ENCODE measurements at regions not wholly inside any gene's neighbourhood (a gene's known extent, or its start where the extent isn't known, plus 50 kb on each side); places are given as distances from the start of the nearest gene placed in this dataset.

DNA sequence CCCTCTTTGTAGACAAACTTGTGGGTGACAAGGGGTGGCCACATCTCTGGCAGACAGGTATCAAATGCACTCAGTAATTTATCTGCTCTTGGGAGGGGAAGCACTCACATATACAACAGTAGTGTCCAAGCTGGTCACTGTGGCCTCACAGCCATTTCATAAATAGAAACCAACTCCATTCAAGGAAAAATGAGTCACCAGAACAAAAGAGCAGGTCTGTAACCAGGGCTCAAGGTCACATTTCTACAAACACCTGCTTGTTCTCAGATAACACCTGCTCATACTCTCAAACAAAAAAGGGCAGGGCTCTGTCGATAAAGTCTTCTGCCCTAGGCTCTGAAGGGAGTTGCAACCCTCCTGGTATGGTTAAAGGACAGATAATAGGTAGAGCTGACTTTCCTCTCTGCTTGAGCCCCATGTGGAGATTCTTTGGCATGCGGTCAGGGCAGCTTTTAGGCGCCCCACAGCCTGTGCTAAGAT lies 459.0 kb downstream of the BCL11A start:
- WGBS, 2 donors: 53 to 71% methylated on average over 3 of the region's 3 CpGs

DNA sequence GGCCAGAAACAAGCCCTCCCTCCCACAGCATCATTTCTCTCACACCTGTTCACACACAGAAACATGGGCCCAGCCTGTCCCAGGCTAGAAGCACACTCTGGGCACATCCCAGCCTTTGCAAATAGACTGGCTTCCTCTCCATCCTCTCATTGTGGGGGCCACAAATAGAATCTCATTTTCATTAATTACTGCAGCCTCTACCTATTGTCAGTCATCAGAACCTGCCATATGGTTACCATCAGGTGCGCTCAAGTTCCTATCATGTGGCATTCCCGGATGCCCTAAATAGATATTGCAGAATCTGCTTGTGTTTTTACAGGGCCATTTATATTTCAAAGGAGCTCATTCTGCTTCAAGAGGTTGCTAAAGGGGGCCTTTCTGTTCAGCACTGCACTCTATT lies 460.7 kb downstream of the BCL11A start:
- H3K27ac ChIP-seq (ENCODE audit: low read depth in 2 of 2, low read length in 1 of 2): no peak overlapping the region
- H3K4me1 ChIP-seq (ENCODE audit: control insufficient read depth in 2 of 2, insufficient read depth in 2 of 2, low read length in 1 of 2): peaks cover 0 to 2% of the 10 kb centered on the region in 2 donors
- no peaks in the 10 kb centered on the region for H3K27me3 ChIP-seq (ENCODE audit: control insufficient read depth in 1 of 2, insufficient read depth in 2 of 2, low read length in 2 of 2)
- H3K4me3 ChIP-seq (ENCODE audit: low read depth in 1 of 2, low read length in 2 of 2): no peak overlapping the region
- H3K36me3 ChIP-seq (ENCODE audit: control insufficient read depth in 2 of 2, insufficient read depth in 2 of 2, low read length in 1 of 2): no peaks in the 10 kb centered on the region
- WGBS, 2 donors: 95 to 97% methylated on average over 2 of the region's 2 CpGs
- peaks cover 0 to 6% of the 10 kb centered on the region in 2 donors for H3K9me3 ChIP-seq (ENCODE audit: control insufficient read depth in 2 of 2, insufficient read depth in 1 of 2, low read depth in 1 of 2, low read length in 1 of 2)

More for the DNA sequence above, 459.0 kb downstream of the BCL11A start:
- Histone ChIP-seq H3K36me3 (ENCODE audit: control insufficient read depth in 2 of 2, insufficient read depth in 2 of 2, low read length in 1 of 2) (no peaks in the 10 kb centered on the region), H3K27ac (ENCODE audit: low read depth in 2 of 2, low read length in 1 of 2) (no peak overlapping the region), H3K9me3 (ENCODE audit: control insufficient read depth in 2 of 2, insufficient read depth in 1 of 2, low read depth in 1 of 2, low read length in 1 of 2) (peaks cover 0 to 6% of the 10 kb centered on the region in 2 donors), H3K27me3 (ENCODE audit: control insufficient read depth in 1 of 2, insufficient read depth in 2 of 2, low read length in 2 of 2) (no peaks in the 10 kb centered on the region), H3K4me3 (ENCODE audit: low read depth in 1 of 2, low read length in 2 of 2) (no peak overlapping the region), H3K4me1 (ENCODE audit: control insufficient read depth in 2 of 2, insufficient read depth in 2 of 2, low read length in 1 of 2) (peaks cover 0 to 2% of the 10 kb centered on the region in 2 donors)

DNA sequence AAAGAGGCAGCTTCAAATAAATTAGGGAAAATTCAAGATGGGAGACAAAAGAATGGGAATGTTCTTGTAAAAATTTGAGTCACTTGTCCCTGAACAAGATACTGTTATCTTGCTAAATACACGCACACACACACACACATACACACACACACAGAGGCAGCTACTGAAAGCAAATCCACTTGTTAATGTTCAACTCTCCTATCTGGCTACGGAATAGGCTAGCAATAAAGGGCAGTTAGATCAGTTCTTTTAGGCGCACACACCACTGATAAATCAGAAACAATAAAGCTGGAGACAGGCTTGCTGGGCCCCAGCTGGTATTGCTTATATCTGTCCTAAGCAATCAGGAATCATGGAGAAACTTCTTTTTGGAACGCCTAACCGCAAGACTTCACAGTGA lies 461.6 kb downstream of the BCL11A start:
- Histone ChIP-seq H3K4me3 (ENCODE audit: low read depth in 1 of 2, low read length in 2 of 2) (no peak overlapping the region), H3K4me1 (ENCODE audit: control insufficient read depth in 2 of 2, insufficient read depth in 2 of 2, low read length in 1 of 2) (peaks cover 0 to 2% of the 10 kb centered on the region in 2 donors), H3K27me3 (ENCODE audit: control insufficient read depth in 1 of 2, insufficient read depth in 2 of 2, low read length in 2 of 2) (no peaks in the 10 kb centered on the region), H3K27ac (ENCODE audit: low read depth in 2 of 2, low read length in 1 of 2) (no peak overlapping the region), H3K9me3 (ENCODE audit: control insufficient read depth in 2 of 2, insufficient read depth in 1 of 2, low read depth in 1 of 2, low read length in 1 of 2) (peaks cover 0 to 2% of the 10 kb centered on the region in 2 donors), H3K36me3 (ENCODE audit: control insufficient read depth in 2 of 2, insufficient read depth in 2 of 2, low read length in 1 of 2) (no peaks in the 10 kb centered on the region)
- WGBS, 2 donors: 74 to 90% methylated on average over 5 of the region's 5 CpGs

DNA sequence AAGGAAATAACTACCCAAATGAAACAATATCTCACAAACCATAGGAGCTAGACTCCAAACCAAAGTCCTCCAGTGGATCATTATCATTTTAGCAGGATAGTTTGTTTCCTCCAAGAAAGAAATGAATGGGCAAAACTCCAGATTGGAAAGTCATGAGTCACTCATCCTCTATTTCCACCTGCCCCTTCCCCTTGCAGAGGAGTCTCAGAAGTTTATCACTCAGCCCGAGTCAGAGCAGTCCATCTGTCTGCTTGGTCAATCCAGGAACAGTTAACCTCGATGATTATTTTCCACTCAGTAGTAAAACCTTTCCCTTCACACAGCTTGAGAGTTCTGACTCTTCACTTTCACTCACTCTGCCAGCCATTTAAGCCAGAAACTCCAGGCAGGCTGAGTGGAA lies 462.2 kb downstream of the BCL11A start:
- WGBS, 2 donors: 56 to 57% methylated on average over 2 of the region's 2 CpGs
- Histone ChIP-seq H3K4me3 (ENCODE audit: low read depth in 1 of 2, low read length in 2 of 2) (no peak overlapping the region), H3K36me3 (ENCODE audit: control insufficient read depth in 2 of 2, insufficient read depth in 2 of 2, low read length in 1 of 2) (no peaks in the 10 kb centered on the region), H3K9me3 (ENCODE audit: control insufficient read depth in 2 of 2, insufficient read depth in 1 of 2, low read depth in 1 of 2, low read length in 1 of 2) (no peaks in the 10 kb centered on the region), H3K4me1 (ENCODE audit: control insufficient read depth in 2 of 2, insufficient read depth in 2 of 2, low read length in 1 of 2) (no peaks in the 10 kb centered on the region), H3K27ac (ENCODE audit: low read depth in 2 of 2, low read length in 1 of 2) (no peak overlapping the region), H3K27me3 (ENCODE audit: control insufficient read depth in 1 of 2, insufficient read depth in 2 of 2, low read length in 2 of 2) (no peaks in the 10 kb centered on the region)

DNA sequence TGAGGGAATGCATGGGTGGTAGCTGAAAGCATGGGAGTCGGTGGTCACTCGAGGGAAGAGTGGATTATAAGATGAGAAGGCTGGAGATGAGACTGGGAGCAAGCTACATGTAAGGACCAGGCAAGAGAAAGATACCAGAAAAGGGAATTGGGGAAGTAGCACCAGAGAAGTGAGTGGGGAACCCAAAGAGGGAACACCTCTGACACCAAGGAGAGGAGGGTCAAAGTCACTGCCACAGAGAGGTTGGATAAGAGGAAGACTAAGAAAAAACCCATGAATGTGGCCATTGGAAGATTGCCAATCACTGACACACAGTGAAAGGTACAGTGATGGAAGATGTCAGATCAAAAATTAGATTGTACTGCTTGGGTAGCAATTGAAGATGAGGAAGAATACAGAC lies 473.9 kb downstream of the BCL11A start:
- 64 to 88% methylated on average over 2 of the region's 2 CpGs for WGBS, 2 donors
- Histone ChIP-seq H3K4me1 (ENCODE audit: control insufficient read depth in 2 of 2, insufficient read depth in 2 of 2, low read length in 1 of 2) (no peaks in the 10 kb centered on the region), H3K9me3 (ENCODE audit: control insufficient read depth in 2 of 2, insufficient read depth in 1 of 2, low read depth in 1 of 2, low read length in 1 of 2) (no peaks in the 10 kb centered on the region)

DNA sequence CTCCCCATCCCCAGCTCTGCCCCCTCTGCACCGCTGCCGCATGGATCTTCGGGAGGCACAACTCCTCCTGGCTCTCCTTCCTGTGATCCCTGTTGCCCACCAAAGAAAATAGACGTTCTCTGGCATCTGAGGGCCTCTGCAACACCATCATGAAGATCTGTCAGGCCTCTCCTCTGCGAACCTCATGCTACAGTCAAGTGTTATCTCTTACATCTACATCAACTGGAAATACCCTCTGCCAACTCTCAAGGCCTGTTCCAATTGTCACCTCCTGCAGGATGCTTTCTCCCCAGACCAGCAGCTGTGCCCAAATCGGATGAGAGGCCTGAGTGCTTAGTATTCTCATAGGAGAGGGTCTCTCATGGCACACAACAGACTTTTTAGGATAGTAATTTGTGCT lies 478.4 kb downstream of the BCL11A start:
- Histone ChIP-seq H3K4me3 (ENCODE audit: low read depth in 1 of 2, low read length in 2 of 2) (no peak overlapping the region), H3K27me3 (ENCODE audit: control insufficient read depth in 1 of 2, insufficient read depth in 2 of 2, low read length in 2 of 2) (no peaks in the 10 kb centered on the region), H3K4me1 (ENCODE audit: control insufficient read depth in 2 of 2, insufficient read depth in 2 of 2, low read length in 1 of 2) (no peaks in the 10 kb centered on the region), H3K27ac (ENCODE audit: low read depth in 2 of 2, low read length in 1 of 2) (no peak overlapping the region), H3K9me3 (ENCODE audit: control insufficient read depth in 2 of 2, insufficient read depth in 1 of 2, low read depth in 1 of 2, low read length in 1 of 2) (no peaks in the 10 kb centered on the region), H3K36me3 (ENCODE audit: control insufficient read depth in 2 of 2, insufficient read depth in 2 of 2, low read length in 1 of 2) (no peaks in the 10 kb centered on the region)
- WGBS, 2 donors: 84 to 89% methylated on average over 6 of the region's 6 CpGs

More for the DNA sequence above, 473.9 kb downstream of the BCL11A start:
- no peaks in the 10 kb centered on the region for H3K36me3 ChIP-seq (ENCODE audit: control insufficient read depth in 2 of 2, insufficient read depth in 2 of 2, low read length in 1 of 2)
- H3K27me3 ChIP-seq (ENCODE audit: control insufficient read depth in 1 of 2, insufficient read depth in 2 of 2, low read length in 2 of 2): no peaks in the 10 kb centered on the region
- H3K4me3 ChIP-seq (ENCODE audit: low read depth in 1 of 2, low read length in 2 of 2): no peak overlapping the region
- H3K27ac ChIP-seq (ENCODE audit: low read depth in 2 of 2, low read length in 1 of 2): no peak overlapping the region

DNA sequence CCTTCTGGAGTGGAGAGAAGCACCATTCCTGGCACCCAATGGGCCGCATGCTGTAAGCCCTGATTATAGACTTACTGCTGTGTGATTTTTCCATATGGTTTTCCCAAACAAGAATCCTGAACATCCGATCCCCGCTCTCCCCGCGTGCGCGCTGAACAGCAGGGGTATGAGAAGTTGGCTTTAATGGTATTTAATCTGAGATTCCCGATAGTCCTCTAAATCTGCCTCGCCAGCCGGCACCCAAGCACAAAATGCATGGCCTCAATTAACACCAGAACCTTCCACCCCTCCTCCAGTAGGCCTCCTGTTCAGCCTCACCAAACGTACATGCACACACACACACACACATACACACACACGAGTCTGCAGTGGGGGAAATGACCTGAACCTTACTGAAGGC lies 480.3 kb downstream of the BCL11A start:
- no peaks in the 10 kb centered on the region for H3K27me3 ChIP-seq (ENCODE audit: control insufficient read depth in 1 of 2, insufficient read depth in 2 of 2, low read length in 2 of 2)
- H3K36me3 ChIP-seq (ENCODE audit: control insufficient read depth in 2 of 2, insufficient read depth in 2 of 2, low read length in 1 of 2): no peaks in the 10 kb centered on the region
- H3K9me3 ChIP-seq (ENCODE audit: control insufficient read depth in 2 of 2, insufficient read depth in 1 of 2, low read depth in 1 of 2, low read length in 1 of 2): no peaks in the 10 kb centered on the region
- no peaks in the 10 kb centered on the region for H3K4me1 ChIP-seq (ENCODE audit: control insufficient read depth in 2 of 2, insufficient read depth in 2 of 2, low read length in 1 of 2)
- H3K27ac ChIP-seq (ENCODE audit: low read depth in 2 of 2, low read length in 1 of 2): no peak overlapping the region
- H3K4me3 ChIP-seq (ENCODE audit: low read depth in 1 of 2, low read length in 2 of 2): no peak overlapping the region
- WGBS, 2 donors: 93 to 100% methylated on average over 12 of the region's 12 CpGs

DNA sequence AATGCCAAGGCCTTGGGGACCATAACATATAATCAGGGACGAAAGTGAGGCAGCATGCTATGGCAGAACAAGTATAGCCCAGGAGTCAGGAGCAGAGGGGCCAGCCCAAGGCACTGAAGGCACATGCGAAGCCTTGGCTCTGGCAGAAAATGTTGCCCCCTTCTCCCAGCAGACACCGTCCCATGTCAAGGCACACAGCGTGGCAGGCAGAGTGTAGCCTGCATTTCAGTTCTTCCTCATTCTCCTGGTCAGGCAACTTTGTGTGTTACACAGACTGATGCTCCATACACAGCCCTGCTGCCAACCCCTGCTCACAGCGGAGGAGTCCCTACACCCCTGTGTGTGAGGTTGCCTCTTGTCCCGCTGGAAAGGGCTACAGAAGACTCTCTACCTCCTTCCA lies 480.8 kb downstream of the BCL11A start:
- no peak overlapping the region for H3K27ac ChIP-seq (ENCODE audit: low read depth in 2 of 2, low read length in 1 of 2)
- WGBS, 2 donors: 86 to 92% methylated on average over 6 of the region's 6 CpGs
- H3K36me3 ChIP-seq (ENCODE audit: control insufficient read depth in 2 of 2, insufficient read depth in 2 of 2, low read length in 1 of 2): no peaks in the 10 kb centered on the region
- H3K27me3 ChIP-seq (ENCODE audit: control insufficient read depth in 1 of 2, insufficient read depth in 2 of 2, low read length in 2 of 2): no peaks in the 10 kb centered on the region
- no peaks in the 10 kb centered on the region for H3K9me3 ChIP-seq (ENCODE audit: control insufficient read depth in 2 of 2, insufficient read depth in 1 of 2, low read depth in 1 of 2, low read length in 1 of 2)
- H3K4me3 ChIP-seq (ENCODE audit: low read depth in 1 of 2, low read length in 2 of 2): no peak overlapping the region
- no peaks in the 10 kb centered on the region for H3K4me1 ChIP-seq (ENCODE audit: control insufficient read depth in 2 of 2, insufficient read depth in 2 of 2, low read length in 1 of 2)

DNA sequence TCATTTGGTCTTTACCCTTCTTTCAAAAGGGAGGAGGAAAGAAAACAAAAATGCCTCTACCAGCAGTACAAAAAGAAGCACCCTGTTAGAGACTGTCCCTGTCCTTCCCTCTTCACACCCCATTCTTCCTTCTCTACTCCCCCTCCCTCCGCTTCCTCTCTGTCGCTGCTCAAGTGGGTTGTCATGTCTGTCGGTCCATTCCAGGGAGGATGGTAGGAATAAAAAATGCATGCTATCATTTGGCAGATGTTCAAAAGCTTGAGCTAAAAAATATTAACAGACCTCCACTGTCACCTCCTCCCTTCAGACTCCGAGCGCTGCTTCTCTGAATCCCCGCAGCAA lies 482.0 kb downstream of the BCL11A start:
- WGBS, 2 donors: 64 to 67% methylated on average over 6 of the region's 6 CpGs
- no peaks in the 10 kb centered on the region for H3K4me1 ChIP-seq (ENCODE audit: control insufficient read depth in 2 of 2, insufficient read depth in 2 of 2, low read length in 1 of 2)
- no peaks in the 10 kb centered on the region for H3K36me3 ChIP-seq (ENCODE audit: control insufficient read depth in 2 of 2, insufficient read depth in 2 of 2, low read length in 1 of 2)

DNA sequence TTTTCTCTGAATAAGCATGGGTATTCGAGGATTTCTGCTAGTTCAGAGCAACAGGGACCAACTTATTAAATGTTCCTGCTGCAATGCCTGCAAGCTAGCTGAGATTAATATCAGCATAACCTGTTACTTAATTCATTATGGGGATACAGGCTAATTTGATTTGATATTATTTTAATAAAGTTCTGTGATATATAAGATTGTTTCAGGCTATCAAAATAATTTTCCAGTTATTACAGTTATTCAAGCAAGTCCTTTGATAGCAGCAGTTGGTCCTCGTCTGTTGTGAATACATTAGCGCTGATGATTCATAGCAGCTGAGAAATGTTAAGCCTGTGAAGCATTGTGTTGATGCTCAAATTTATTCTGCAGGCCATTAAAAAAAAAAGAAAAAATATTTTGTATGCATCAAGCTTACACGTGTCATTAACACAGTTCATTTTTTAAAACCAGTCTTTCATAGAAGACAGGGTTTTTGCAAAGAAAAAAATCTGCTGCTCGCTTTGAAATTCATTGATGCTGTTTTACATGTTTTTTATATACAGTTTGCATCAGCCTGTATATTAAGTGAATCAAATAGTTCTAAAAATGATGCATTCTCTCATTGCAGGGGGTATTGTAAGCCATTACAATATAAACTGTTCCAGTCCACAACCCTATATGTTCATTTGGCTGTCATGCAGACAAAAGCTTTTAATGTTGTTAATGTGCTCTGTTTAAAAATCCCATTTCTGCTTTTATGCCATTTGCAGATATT lies 482.5 kb downstream of the BCL11A start:
- no peaks in the 10 kb centered on the region for H3K36me3 ChIP-seq (ENCODE audit: control insufficient read depth in 2 of 2, insufficient read depth in 2 of 2, low read length in 1 of 2)
- WGBS, 2 donors: 29 to 49% methylated on average over 5 of the region's 5 CpGs

More for the DNA sequence above, 482.0 kb downstream of the BCL11A start:
- Histone ChIP-seq H3K27ac (ENCODE audit: low read depth in 2 of 2, low read length in 1 of 2) (no peak overlapping the region), H3K4me3 (ENCODE audit: low read depth in 1 of 2, low read length in 2 of 2) (no peak overlapping the region), H3K27me3 (ENCODE audit: control insufficient read depth in 1 of 2, insufficient read depth in 2 of 2, low read length in 2 of 2) (no peaks in the 10 kb centered on the region), H3K9me3 (ENCODE audit: control insufficient read depth in 2 of 2, insufficient read depth in 1 of 2, low read depth in 1 of 2, low read length in 1 of 2) (no peaks in the 10 kb centered on the region)

More for the DNA sequence above, 482.5 kb downstream of the BCL11A start:
- Histone ChIP-seq H3K27me3 (ENCODE audit: control insufficient read depth in 1 of 2, insufficient read depth in 2 of 2, low read length in 2 of 2) (no peaks in the 10 kb centered on the region), H3K4me3 (ENCODE audit: low read depth in 1 of 2, low read length in 2 of 2) (no peak overlapping the region), H3K4me1 (ENCODE audit: control insufficient read depth in 2 of 2, insufficient read depth in 2 of 2, low read length in 1 of 2) (no peaks in the 10 kb centered on the region), H3K27ac (ENCODE audit: low read depth in 2 of 2, low read length in 1 of 2) (no peak overlapping the region), H3K9me3 (ENCODE audit: control insufficient read depth in 2 of 2, insufficient read depth in 1 of 2, low read depth in 1 of 2, low read length in 1 of 2) (no peaks in the 10 kb centered on the region)
